HG03460 (cell line): ENCODE measurements at regions not wholly inside any gene's neighbourhood (a gene's known extent, or its start where the extent isn't known, plus 50 kb on each side); places are given as distances from the start of the nearest gene placed in this dataset.
"Not testable (repeated sequence)": the region's sequence is repeated elsewhere in the genome, so short reads cannot be mapped to it uniquely, and the experiment has no call there.

Experiments
- ATAC-seq: cut with Tn5 transposase; IDR thresholded peaks from one replicate; pipeline ENCODE4 v1.9.1; 2021; ENCODE audit not compliant: unreplicated experiment

GRCh38 chr4:148883891-148884290 is 441.7 kb upstream of the NR3C2 start:
- ATAC-seq: no peak

GRCh38 chr4:148883435-148883834 is 441.2 kb upstream of the NR3C2 start:
- ATAC-seq: no peak

- ATAC-seq: no peak
Measured at GRCh38 chr4:148881860-148882643, 439.8 kb upstream of the NR3C2 start.

- no peak for ATAC-seq
Measured at GRCh38 chr4:148874331-148874730, 432.1 kb upstream of the NR3C2 start.

- no peak for ATAC-seq
Measured at GRCh38 chr4:148868191-148868590, 426.0 kb upstream of the NR3C2 start.

- ATAC-seq: no peak
Measured at GRCh38 chr4:148866666-148867065, 424.5 kb upstream of the NR3C2 start.

GRCh38 chr4:148857973-148858534 is 415.8 kb upstream of the NR3C2 start:
- no peak for ATAC-seq

- no peak for ATAC-seq
Measured at GRCh38 chr4:148857239-148857972, 415.2 kb upstream of the NR3C2 start.

GRCh38 chr4:148854203-148854602 is 412.0 kb upstream of the NR3C2 start:
- no peak for ATAC-seq

- ATAC-seq: no peak
Measured at GRCh38 chr4:148852092-148852699, 410.0 kb upstream of the NR3C2 start.

- no peak for ATAC-seq
Measured at GRCh38 chr4:148850257-148850995, 408.2 kb upstream of the NR3C2 start.

GRCh38 chr4:148849581-148849980 is 407.4 kb upstream of the NR3C2 start:
- ATAC-seq: no peak

GRCh38 chr4:148847544-148848255 is 405.5 kb upstream of the NR3C2 start:
- ATAC-seq: no peak

- no peak for ATAC-seq
Measured at GRCh38 chr4:148845609-148846008, 403.4 kb upstream of the NR3C2 start.

GRCh38 chr4:148843625-148844024 is 401.4 kb upstream of the NR3C2 start:
- no peak for ATAC-seq

- no peak for ATAC-seq
Measured at GRCh38 chr4:148842843-148843242, 400.6 kb upstream of the NR3C2 start.

GRCh38 chr4:148837571-148837970 is 395.4 kb upstream of the NR3C2 start:
- ATAC-seq: not testable (repeated sequence)

GRCh38 chr4:148834804-148835631 is 392.8 kb upstream of the NR3C2 start:
- ATAC-seq: no peak

GRCh38 chr4:148831945-148832344 is 389.7 kb upstream of the NR3C2 start:
- ATAC-seq: no peak
